CD14-positive monocyte (primary cell): ENCODE measurements at regions not wholly inside any gene's neighbourhood (a gene's known extent, or its start where the extent isn't known, plus 50 kb on each side); places are given as distances from the start of the nearest gene placed in this dataset.

Experiments used
- DNase-seq, 3 donors: peaks; one replicate each; pipeline ENCODE4 v3.0.0-alpha.2; 2011 to 2022
- H2AFZ ChIP-seq: 2 replicates; pipeline ENCODE4 v1.6.0; 2012; ENCODE audit warnings: mild to moderate bottlenecking, low read depth, low read length, inconsistent platforms; ENCODE audit not compliant: insufficient read depth, poor library complexity, severe bottlenecking
- H3K27ac ChIP-seq, 2 donors: 1 replicate in 1 of 2; 2 replicates in 1 of 2; pipeline ENCODE4 v1.5.1; 2012 to 2013; ENCODE audit warnings: low read length in 2 of 2, control low read depth in 1 of 2, inconsistent platforms in 1 of 2, low read depth in 1 of 2, mild to moderate bottlenecking in 1 of 2
- H3K27me3 ChIP-seq, 2 donors: one replicate each; pipeline versions ENCODE4 v1.6.0 to v1.6.1; 2011 to 2013; ENCODE audit warnings: low read length in 2 of 2; ENCODE audit not compliant: control insufficient read depth in 2 of 2, insufficient read depth in 2 of 2
- H3K36me3 ChIP-seq, 2 donors: replicated peaks in 1 of 2; 1 replicate in 1 of 2; 2 replicates in 1 of 2; pipeline versions ENCODE4 v1.5.1 to v1.6.1; 2012 to 2013; ENCODE audit warnings: low read length in 2 of 2, control low read depth in 1 of 2, inconsistent platforms in 1 of 2, mild to moderate bottlenecking in 1 of 2; ENCODE audit not compliant: insufficient read depth in 2 of 2, control insufficient read depth in 1 of 2
- H3K4me1 ChIP-seq, 2 donors: 1 replicate in 1 of 2; 2 replicates in 1 of 2; pipeline versions ENCODE4 v1.5.1 to v1.6.1; 2012 to 2013; ENCODE audit warnings: low read length in 2 of 2, control low read depth in 1 of 2, inconsistent platforms in 1 of 2, mild to moderate bottlenecking in 1 of 2, moderate library complexity in 1 of 2; ENCODE audit not compliant: insufficient read depth in 2 of 2, control insufficient read depth in 1 of 2
- H3K4me2 ChIP-seq: replicated peaks from 2 replicates; pipeline ENCODE3; 2012; ENCODE audit warnings: low read length, moderate library complexity, mild to moderate bottlenecking; ENCODE audit not compliant: poor library complexity, severe bottlenecking; ENCODE audit errors: extremely low read depth
- H3K4me3 ChIP-seq, 3 experiments: fragments of 200-600 bp in 1 of 3; sonication (generic) in 1 of 3; replicated peaks in 1 of 3; 1 replicate in 2 of 3; 2 replicates in 1 of 3; pipeline ENCODE4 v1.5.1; 2011 to 2013; ENCODE audit warnings: low read length in 3 of 3, mild to moderate bottlenecking in 3 of 3, control low read depth in 2 of 3, low read depth in 2 of 3, inconsistent platforms in 1 of 3, moderate library complexity in 1 of 3
- H3K79me2 ChIP-seq: 2 replicates; pipeline ENCODE4 v1.6.0; 2012; ENCODE audit warnings: mild to moderate bottlenecking, control low read depth, inconsistent platforms, low read length, moderate library complexity; ENCODE audit not compliant: insufficient read depth
- H3K9ac ChIP-seq: 2 replicates; pipeline ENCODE4 v1.6.0; 2017; ENCODE audit warnings: low read length, mild to moderate bottlenecking; ENCODE audit not compliant: insufficient read depth, poor library complexity, severe bottlenecking
- H3K9me3 ChIP-seq, 2 donors: replicated peaks in 1 of 2; 1 replicate in 1 of 2; 2 replicates in 1 of 2; pipeline versions ENCODE4 v1.5.1 to v1.6.1; 2012 to 2013; ENCODE audit warnings: low read length in 2 of 2, control low read depth in 1 of 2; ENCODE audit not compliant: control insufficient read depth in 1 of 2, insufficient read depth in 1 of 2
- H4K20me1 ChIP-seq: 2 replicates; pipeline ENCODE4 v1.6.0; 2012; ENCODE audit warnings: mild to moderate bottlenecking, low read length, control low read depth, moderate library complexity; ENCODE audit not compliant: insufficient read depth
- H3K27ac Mint-ChIP-seq, 7 donors: one replicate each; pipeline ENCODE4 v1.8.0; 2020; ENCODE audit warnings: mild to moderate bottlenecking in 7 of 7, mixed read lengths in 7 of 7, moderate library complexity in 6 of 7, inconsistent platforms in 2 of 7
- H3K27me3 Mint-ChIP-seq, 3 donors: one replicate each; pipeline ENCODE4 v1.8.0; 2021 to 2022; ENCODE audit warnings: low read depth in 3 of 3, mild to moderate bottlenecking in 3 of 3, mixed read lengths in 3 of 3, moderate library complexity in 3 of 3, inconsistent platforms in 1 of 3
- H3K36me3 Mint-ChIP-seq, 2 donors: one replicate each; pipeline ENCODE4 v1.8.0; 2020; ENCODE audit warnings: mixed read lengths in 2 of 2, inconsistent platforms in 1 of 2, mild to moderate bottlenecking in 1 of 2
- H3K4me1 Mint-ChIP-seq: one replicate; pipeline ENCODE4 v1.8.0; 2020; ENCODE audit warnings: mild to moderate bottlenecking, mixed read lengths
- H3K4me3 Mint-ChIP-seq, 2 donors: one replicate each; pipeline ENCODE4 v1.8.0; 2020; ENCODE audit warnings: mild to moderate bottlenecking in 2 of 2, mixed read lengths in 2 of 2, moderate library complexity in 1 of 2
- H3K9me3 Mint-ChIP-seq, 7 donors: one replicate each; pipeline ENCODE4 v1.8.0; 2020 to 2022; ENCODE audit warnings: mixed read lengths in 7 of 7, mild to moderate bottlenecking in 6 of 7, moderate library complexity in 6 of 7, inconsistent platforms in 2 of 7
- CTCF ChIP-seq: fragments of 200-600 bp; IDR thresholded peaks from one replicate; pipeline ENCODE4 v1.8.0; 2022; ENCODE audit warnings: antibody characterized with exemption, mild to moderate bottlenecking
- WGBS: methylation state at CpG from one replicate; pipeline ENCODE4 v1.1.5; 2013; ENCODE audit warnings: missing lambda C conversion rate; ENCODE audit not compliant: insufficient coverage; 5-methylcytosine and 5-hydroxymethylcytosine counted together
- intact Hi-C, 2 donors: fragments of 100-400 bp; cut with micrococcal nuclease; formaldehyde crosslinking; loops; one replicate each; pipeline versions ENCODE4 v1.15.0 to v1.15.1; 2023

- peak; percentile 19 to 64 (median 46) for DNase-seq
- Mint-ChIP-seq H3K27me3 (peaks cover 10 to 40% (median 11%) of the 10 kb centered on the region in 3 donors), H3K4me3 (no peak overlapping the region), H3K9me3 (peaks cover 0 to 2% (median 0%) of the 10 kb centered on the region in 7 donors), H3K27ac (peak overlapping the region in 1 of 7 donors; percentile 2), H3K4me1 (peaks cover 4% of the 10 kb centered on the region), H3K36me3 (no peaks in the 10 kb centered on the region)
- no peak overlapping the region for H3K4me2 ChIP-seq
- H3K9me3 ChIP-seq: no peaks in the 10 kb centered on the region
- no peaks in the 10 kb centered on the region for H3K36me3 ChIP-seq
- intact Hi-C loops: loop anchor here (5.0 to 10.0 kb wide), 4 partner anchors 273 to 430 kb away; no protein-coding TSS in a partner anchor
- WGBS: 10% methylated on average over 8 of the region's 8 CpGs
- no peak overlapping the region for H3K27ac ChIP-seq
- no peak overlapping the region for H2AFZ ChIP-seq
- no peaks in the 10 kb centered on the region for H3K4me1 ChIP-seq
- no peak overlapping the region for H3K4me3 ChIP-seq
- no peaks in the 10 kb centered on the region for H3K79me2 ChIP-seq
- no peaks in the 10 kb centered on the region for H4K20me1 ChIP-seq
- peaks cover 0 to 3% of the 10 kb centered on the region in 2 donors for H3K27me3 ChIP-seq
- no peak overlapping the region for H3K9ac ChIP-seq
- peak; percentile 90 for TF ChIP-seq CTCF
Measured at GRCh38 chr12:111024205-111024801, 103.9 kb upstream of the MYL2 start.

DNA sequence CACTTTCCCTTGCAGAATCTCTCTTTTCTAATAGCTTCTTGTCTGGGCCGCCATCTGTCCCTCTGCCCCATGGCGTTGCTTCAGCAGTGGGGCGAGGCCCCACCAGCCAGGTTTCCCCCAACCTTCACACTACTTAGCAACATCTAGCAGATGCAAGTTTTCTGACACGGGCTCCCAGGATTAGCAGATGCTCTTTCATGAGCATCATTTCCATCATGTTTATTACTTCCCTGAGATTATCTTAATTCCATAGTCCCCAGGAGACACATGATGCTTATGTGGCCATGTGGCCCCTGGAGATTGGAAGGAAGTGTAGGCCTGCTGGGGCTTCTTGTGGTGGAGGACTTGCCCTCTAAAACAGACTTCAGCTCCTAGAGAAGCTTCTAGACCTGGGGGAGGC lies 102.0 kb upstream of the MYL2 start:
- peaks cover 0 to 3% of the 10 kb centered on the region in 2 donors for H3K27me3 ChIP-seq

More for the DNA sequence above, 102.0 kb upstream of the MYL2 start:
- Mint-ChIP-seq H3K9me3 (peaks cover 0 to 2% (median 0%) of the 10 kb centered on the region in 7 donors), H3K27ac (no peak overlapping the region), H3K27me3 (peaks cover 13 to 43% (median 17%) of the 10 kb centered on the region in 3 donors), H3K4me3 (no peak overlapping the region), H3K36me3 (no peaks in the 10 kb centered on the region), H3K4me1 (peaks cover 4% of the 10 kb centered on the region)
- Histone ChIP-seq H3K4me2 (no peak overlapping the region), H3K36me3 (no peaks in the 10 kb centered on the region), H3K4me3 (no peak overlapping the region), H3K27ac (no peak overlapping the region), H2AFZ (no peak overlapping the region), H3K9me3 (no peaks in the 10 kb centered on the region), H4K20me1 (no peaks in the 10 kb centered on the region), H3K4me1 (no peaks in the 10 kb centered on the region), H3K79me2 (no peaks in the 10 kb centered on the region), H3K9ac (no peak overlapping the region)
- no peak for DNase-seq
- intact Hi-C loops: loop anchor here (5.0 to 10.0 kb wide), 4 partner anchors 275 to 432 kb away; no protein-coding TSS in a partner anchor
- 100% methylated on average over 3 of the region's 4 CpGs for WGBS
- no peak for TF ChIP-seq CTCF
